ENCODE measurements at regions not wholly inside any gene's neighbourhood (a gene's known extent, or its start where the extent isn't known, plus 50 kb on each side); places are given as distances from the start of the nearest gene placed in this dataset.

DNA sequence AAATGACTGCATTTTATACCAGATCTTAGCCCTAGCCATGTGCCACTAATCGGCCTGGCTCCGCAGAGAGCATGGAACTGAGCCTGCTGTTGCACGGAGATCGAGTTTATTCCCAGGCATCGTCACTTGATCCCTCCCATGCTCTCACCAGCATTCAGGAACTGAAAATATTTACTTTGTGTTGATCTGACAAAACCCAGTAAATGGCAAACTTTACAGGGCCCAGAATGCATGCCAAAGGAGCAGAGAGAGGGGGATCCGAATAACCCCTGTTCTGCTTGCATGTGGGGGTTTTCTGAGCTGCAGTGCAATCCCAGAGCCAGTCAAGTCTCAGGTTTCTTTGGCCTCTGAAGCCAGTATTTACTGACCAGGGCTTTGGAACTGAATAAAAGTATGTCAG is 87.3 kb downstream of the GAS1 start:
- no peak for TF ChIP-seq EZH2 (IDR thresholded peaks at IDR 0.05; ENCODE audit: borderline replicate concordance, low read length)
- TF ChIP-seq, protein P1, sequence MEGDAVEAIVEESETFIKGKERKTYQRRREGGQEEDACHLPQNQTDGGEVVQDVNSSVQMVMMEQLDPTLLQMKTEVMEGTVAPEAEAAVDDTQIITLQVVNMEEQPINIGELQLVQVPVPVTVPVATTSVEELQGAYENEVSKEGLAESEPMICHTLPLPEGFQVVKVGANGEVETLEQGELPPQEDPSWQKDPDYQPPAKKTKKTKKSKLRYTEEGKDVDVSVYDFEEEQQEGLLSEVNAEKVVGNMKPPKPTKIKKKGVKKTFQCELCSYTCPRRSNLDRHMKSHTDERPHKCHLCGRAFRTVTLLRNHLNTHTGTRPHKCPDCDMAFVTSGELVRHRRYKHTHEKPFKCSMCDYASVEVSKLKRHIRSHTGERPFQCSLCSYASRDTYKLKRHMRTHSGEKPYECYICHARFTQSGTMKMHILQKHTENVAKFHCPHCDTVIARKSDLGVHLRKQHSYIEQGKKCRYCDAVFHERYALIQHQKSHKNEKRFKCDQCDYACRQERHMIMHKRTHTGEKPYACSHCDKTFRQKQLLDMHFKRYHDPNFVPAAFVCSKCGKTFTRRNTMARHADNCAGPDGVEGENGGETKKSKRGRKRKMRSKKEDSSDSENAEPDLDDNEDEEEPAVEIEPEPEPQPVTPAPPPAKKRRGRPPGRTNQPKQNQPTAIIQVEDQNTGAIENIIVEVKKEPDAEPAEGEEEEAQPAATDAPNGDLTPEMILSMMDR (IDR thresholded peaks at IDR 0.05; ENCODE audit: low read length), result no peak
- Histone ChIP-seq H3K4me1 (ENCODE audit: insufficient read depth, low read length, severe bottlenecking) (no peaks in the 10 kb centered on the region), H3K9me2 (ENCODE audit: low read depth, low read length) (no peaks in the 10 kb centered on the region), H3K36me3 (ENCODE audit: insufficient read depth, low read length) (no peaks in the 10 kb centered on the region), H2AFZ (ENCODE audit: low read length) (no peak overlapping the region), H3K79me2 (ENCODE audit: insufficient read depth, low read length) (no peaks in the 10 kb centered on the region), H3K4me3 (ENCODE audit: low read depth, low read length, poor library complexity, severe bottlenecking) (no peak overlapping the region), H4K20me1 (ENCODE audit: insufficient read depth, low read length) (no peaks in the 10 kb centered on the region), H3K9me3 (ENCODE audit: low read length) (no peaks in the 10 kb centered on the region), H3K4me2 (ENCODE audit: low read length) (no peak overlapping the region), H3K9ac (ENCODE audit: low read length) (no peak overlapping the region), H3K27me3 (ENCODE audit: insufficient read depth, low read length) (no peaks in the 10 kb centered on the region), H3F3A (ENCODE audit: insufficient read depth, low read length) (no peaks in the 10 kb centered on the region), H3K27ac (ENCODE audit: low read depth, low read length, poor library complexity, severe bottlenecking) (no peak overlapping the region)

DNA sequence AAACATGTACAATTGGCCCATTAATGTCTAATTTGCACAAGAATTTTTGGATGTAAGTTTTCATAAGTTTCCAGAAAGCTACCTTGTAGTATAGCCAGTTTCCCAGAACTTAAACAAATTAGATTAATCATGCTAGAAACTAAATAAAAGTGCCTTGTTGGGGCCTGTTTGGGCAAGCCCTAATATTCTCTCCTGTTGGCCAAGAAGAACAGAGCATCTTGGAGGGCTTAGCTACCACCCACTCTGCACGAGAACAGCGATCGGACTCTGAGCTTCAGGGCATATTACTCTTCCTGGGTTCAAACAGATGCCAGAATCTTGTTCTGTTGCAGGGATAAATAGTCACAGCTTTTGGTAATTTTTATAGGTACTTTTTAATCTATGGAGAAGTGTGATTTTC is 88.2 kb downstream of the GAS1 start:
- Histone ChIP-seq H4K20me1 (ENCODE audit: insufficient read depth, low read length) (no peaks in the 10 kb centered on the region), H3K9ac (ENCODE audit: low read length) (no peak overlapping the region), H2AFZ (ENCODE audit: low read length) (no peak overlapping the region), H3K27me3 (ENCODE audit: insufficient read depth, low read length) (no peaks in the 10 kb centered on the region), H3K79me2 (ENCODE audit: insufficient read depth, low read length) (no peaks in the 10 kb centered on the region), H3K4me3 (ENCODE audit: low read depth, low read length, poor library complexity, severe bottlenecking) (no peak overlapping the region), H3K9me3 (ENCODE audit: low read length) (no peaks in the 10 kb centered on the region), H3K27ac (ENCODE audit: low read depth, low read length, poor library complexity, severe bottlenecking) (no peak overlapping the region), H3F3A (ENCODE audit: insufficient read depth, low read length) (no peaks in the 10 kb centered on the region), H3K36me3 (ENCODE audit: insufficient read depth, low read length) (no peaks in the 10 kb centered on the region), H3K4me2 (ENCODE audit: low read length) (no peak overlapping the region), H3K4me1 (ENCODE audit: insufficient read depth, low read length, severe bottlenecking) (no peaks in the 10 kb centered on the region), H3K9me2 (ENCODE audit: low read depth, low read length) (no peaks in the 10 kb centered on the region)
- TF ChIP-seq EZH2 (IDR thresholded peaks at IDR 0.05; ENCODE audit: borderline replicate concordance, low read length), result no peak
- TF ChIP-seq, protein P1 (IDR thresholded peaks at IDR 0.05; ENCODE audit: low read length), result no peak

DNA sequence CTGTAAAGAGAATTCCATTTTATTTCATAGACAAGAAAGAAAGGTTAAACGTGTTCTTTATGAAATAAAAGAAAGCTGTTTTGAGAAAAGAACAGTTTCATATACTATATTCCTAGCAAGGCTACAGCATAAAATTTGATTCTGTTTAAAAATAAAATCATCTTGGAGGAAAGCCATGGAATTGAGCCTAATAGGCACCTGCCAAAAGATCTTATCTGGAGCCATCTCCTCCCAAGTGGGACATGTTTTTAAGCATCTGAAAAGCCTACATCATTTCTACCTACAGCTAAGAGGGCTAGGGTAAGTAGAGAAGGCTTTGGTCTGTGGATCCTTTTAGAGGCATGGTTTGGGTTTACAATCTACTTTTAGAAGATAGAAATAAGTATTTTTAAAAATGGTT is 89.3 kb downstream of the GAS1 start:
- TF ChIP-seq, protein P1 (IDR thresholded peaks at IDR 0.05; ENCODE audit: low read length), result no peak
- TF ChIP-seq EZH2 (IDR thresholded peaks at IDR 0.05; ENCODE audit: borderline replicate concordance, low read length), result no peak
- Histone ChIP-seq H3K9me2 (ENCODE audit: low read depth, low read length) (no peaks in the 10 kb centered on the region), H3K4me3 (ENCODE audit: low read depth, low read length, poor library complexity, severe bottlenecking) (no peak overlapping the region), H4K20me1 (ENCODE audit: insufficient read depth, low read length) (no peaks in the 10 kb centered on the region), H3K79me2 (ENCODE audit: insufficient read depth, low read length) (no peaks in the 10 kb centered on the region), H3F3A (ENCODE audit: insufficient read depth, low read length) (no peaks in the 10 kb centered on the region), H2AFZ (ENCODE audit: low read length) (no peak overlapping the region), H3K4me1 (ENCODE audit: insufficient read depth, low read length, severe bottlenecking) (no peaks in the 10 kb centered on the region), H3K27ac (ENCODE audit: low read depth, low read length, poor library complexity, severe bottlenecking) (no peak overlapping the region), H3K27me3 (ENCODE audit: insufficient read depth, low read length) (no peaks in the 10 kb centered on the region), H3K36me3 (ENCODE audit: insufficient read depth, low read length) (no peaks in the 10 kb centered on the region), H3K9ac (ENCODE audit: low read length) (no peak overlapping the region), H3K9me3 (ENCODE audit: low read length) (no peaks in the 10 kb centered on the region), H3K4me2 (ENCODE audit: low read length) (no peak overlapping the region)

Measured in OCI-LY1 (cell line).